GM12891 (cell line): ENCODE measurements at regions not wholly inside any gene's neighbourhood (a gene's known extent, or its start where the extent isn't known, plus 50 kb on each side); places are given as distances from the start of the nearest gene placed in this dataset.

Experiments
- POLR2A ChIP-seq: IDR thresholded peaks from 2 replicates; pipeline ENCODE4 v1.6.1; 2011; ENCODE audit warnings: low read depth, low read length, control low read depth
- POLR2AphosphoS5 ChIP-seq: IDR thresholded peaks from 2 replicates; pipeline ENCODE4 v1.6.1; 2011; ENCODE audit warnings: low read depth, low read length, control low read depth
- SPI1 ChIP-seq: IDR thresholded peaks from 2 replicates; pipeline ENCODE4 v1.6.1; 2011; ENCODE audit warnings: low read depth, low read length, control low read depth

DNA sequence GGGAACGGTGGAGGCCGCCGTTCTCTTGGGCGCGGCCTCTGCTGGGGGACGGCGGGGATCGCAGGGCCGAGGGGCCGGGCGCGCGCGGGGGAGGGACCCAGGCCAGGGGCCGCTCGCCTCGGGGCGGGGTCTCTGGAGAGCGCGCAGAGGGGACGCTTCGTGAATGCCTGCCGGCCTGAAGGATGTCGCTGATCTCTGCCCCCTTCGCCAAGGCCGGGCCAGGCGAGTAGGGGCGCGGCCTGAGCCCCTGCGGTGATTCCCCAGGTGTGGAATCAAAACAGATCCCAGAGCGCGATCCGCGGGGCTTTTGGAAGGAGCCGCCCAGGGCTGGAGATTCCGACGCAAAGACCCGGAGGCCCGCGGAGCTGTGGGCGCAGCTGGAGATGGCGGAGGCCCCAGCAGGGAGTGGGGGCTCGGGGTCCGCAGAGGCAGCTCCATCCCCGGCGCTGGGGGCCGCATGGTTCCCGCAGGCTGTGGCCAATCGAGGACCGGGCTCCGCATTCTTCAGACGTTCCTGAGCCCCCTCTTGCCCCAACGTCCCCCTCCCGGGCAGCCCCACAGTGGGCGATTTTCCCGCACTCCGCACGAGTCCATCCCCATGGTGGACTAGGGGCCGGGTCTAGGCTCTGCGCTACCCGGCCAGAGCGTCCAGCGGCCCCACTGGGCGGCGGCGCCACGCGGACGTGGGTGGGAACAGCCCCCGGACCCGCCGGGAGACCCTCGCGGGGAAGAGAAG is 166.0 kb downstream of the ACTR3B start:
- TF ChIP-seq SPI1 (no peak), POLR2AphosphoS5 (no peak), POLR2A (no peak)
